Heart right ventricle (tissue), 16 donors: ENCODE measurements at regions not wholly inside any gene's neighbourhood (a gene's known extent, or its start where the extent isn't known, plus 50 kb on each side); places are given as distances from the start of the nearest gene placed in this dataset.

ENCODE experiments used
- ATAC-seq, 8 donors: fragments of 200-7000 bp; cut with Tn5 transposase; one replicate each; pipeline ENCODE4 v1.9.1; 2020; ENCODE audit warnings: mild to moderate bottlenecking in 8 of 8, moderate library complexity in 8 of 8, moderate number of reproducible peaks in 1 of 8
- DNase-seq, 2 donors: peaks; one replicate each; pipeline ENCODE4 v3.0.0-alpha.2; 2020
- H3K27ac ChIP-seq, 10 donors: fragments of 200-600 bp; sonication (generic) in 2 of 10; one replicate each; pipeline versions ENCODE4 v1.5.0 to v1.8.0; 2020 to 2022; ENCODE audit warnings: mild to moderate bottlenecking in 3 of 10
- H3K27me3 ChIP-seq, 7 donors: fragments of 200-600 bp; one replicate each; pipeline ENCODE4 v1.8.0; 2021 to 2022; ENCODE audit warnings: mild to moderate bottlenecking in 2 of 7
- H3K36me3 ChIP-seq, 9 donors: fragments of 200-600 bp; sonication (generic) in 1 of 9; one replicate each; pipeline versions ENCODE4 v1.5.0 to v1.8.0; 2020 to 2022; ENCODE audit warnings: mild to moderate bottlenecking in 2 of 9
- H3K4me1 ChIP-seq, 9 donors: fragments of 200-600 bp; sonication (generic) in 1 of 9; one replicate each; pipeline versions ENCODE4 v1.5.0 to v1.8.0; 2020 to 2022; ENCODE audit warnings: mild to moderate bottlenecking in 4 of 9
- H3K4me3 ChIP-seq, 10 donors: fragments of 200-600 bp; sonication (generic) in 2 of 10; one replicate each; pipeline versions ENCODE4 v1.5.0 to v1.8.0; 2020 to 2022; ENCODE audit warnings: mild to moderate bottlenecking in 7 of 10, moderate library complexity in 2 of 10
- H3K9me3 ChIP-seq, 11 donors: fragments of 200-600 bp in 10 of 11; sonication (generic) in 2 of 11; one replicate each; pipeline versions ENCODE4 v1.5.0 to v1.8.0; 2013 to 2022; ENCODE audit warnings: mild to moderate bottlenecking in 2 of 11, control low read depth in 1 of 11, moderate library complexity in 1 of 11
- WGBS, 2 donors: extraction: QIAGEN DNeasy Blood & Tissue Kit; methylation state at CpG; one replicate each; pipeline ENCODE4 v1.1.7; 2013; ENCODE audit warnings: inconsistent platforms in 1 of 2; 5-methylcytosine and 5-hydroxymethylcytosine counted together
- intact Hi-C, 10 donors: fragments of 100-400 bp; cut with DNase I; formaldehyde crosslinking; loops; one replicate each; pipeline versions ENCODE4 v1.11.1 to v1.14.2; 2022
- TF ChIP-seq, protein P1 (sequence below), 9 donors: fragments of 200-600 bp; sonication (generic) in 2 of 9; IDR thresholded peaks; one replicate each; pipeline versions ENCODE4 v1.5.0 to v1.8.0; 2021 to 2022; ENCODE audit warnings: antibody characterized with exemption in 9 of 9, mild to moderate bottlenecking in 5 of 9, moderate library complexity in 1 of 9
- donor health status: Arrhythmogenic right ventricular cardiomyopathy.
- donor health status: ischemic (EF 13 %, LVEDD 7.1; RV severe dilation, severe dysfunction).
- donor health status: healthy with polysubstance abuse.
- donor health status: DM: no; HTN: yes; CAD: no.
- donor health status: DM: no; HTN: no; CAD: no.
- donor health status: ischemic (EF 25% LVEDD 6.9; RV normal size, moderate dysfunction).
- donor health status: ischemic (EF 25% LVEDD 5.7; RV mildly dilated, moderate dysfunction).
- donor health status: healthy.
- donor health status: DM: yes; HTN: yes; CAD: no.
- donor health status: Ischemic cardiomyopathy.
- donor health status: ischemic (EF 35%, LVEDD 5.7; RV mildly dilated, moderate dysfunction).
- donor health status: nonischemic (EF 11% LVEDD 7.7; RV severe dilation, severe dysfunction).
- donor health status: DM: yes; HTN: yes; CAD: no.
- donor health status: PGD.
- donor health status: ischemic (EF 29% LVEDD 5.4; RV normal size, mild dysfunction).
- donor health status: nonischemic (EF 23%, LVEDD 6.1; RV moderate dilation, normal function).

DNA sequence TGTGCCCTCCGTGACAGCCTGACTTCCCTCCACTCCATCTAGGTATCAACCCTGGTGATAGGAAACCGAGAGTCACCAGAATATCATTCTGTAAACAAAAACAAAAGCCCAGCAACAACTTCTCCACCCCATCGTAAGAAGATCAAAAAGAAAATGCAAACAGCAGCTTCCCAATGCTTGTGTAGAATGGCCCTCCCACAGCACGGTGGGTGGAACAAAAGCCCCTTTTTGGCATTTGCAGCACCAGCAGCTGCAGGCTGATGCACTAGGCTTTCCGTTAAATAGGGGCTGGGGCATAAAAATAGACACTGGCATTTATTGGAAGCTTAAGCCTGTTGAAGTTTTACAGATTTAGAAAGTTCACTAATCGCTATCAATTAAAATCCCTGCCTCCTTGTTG lies 513.0 kb downstream of the GALR1 start:
- ATAC-seq = no peak
- H3K27me3 ChIP-seq = peaks cover 0 to 78% (median 29%) of the 10 kb centered on the region in 7 donors

DNA sequence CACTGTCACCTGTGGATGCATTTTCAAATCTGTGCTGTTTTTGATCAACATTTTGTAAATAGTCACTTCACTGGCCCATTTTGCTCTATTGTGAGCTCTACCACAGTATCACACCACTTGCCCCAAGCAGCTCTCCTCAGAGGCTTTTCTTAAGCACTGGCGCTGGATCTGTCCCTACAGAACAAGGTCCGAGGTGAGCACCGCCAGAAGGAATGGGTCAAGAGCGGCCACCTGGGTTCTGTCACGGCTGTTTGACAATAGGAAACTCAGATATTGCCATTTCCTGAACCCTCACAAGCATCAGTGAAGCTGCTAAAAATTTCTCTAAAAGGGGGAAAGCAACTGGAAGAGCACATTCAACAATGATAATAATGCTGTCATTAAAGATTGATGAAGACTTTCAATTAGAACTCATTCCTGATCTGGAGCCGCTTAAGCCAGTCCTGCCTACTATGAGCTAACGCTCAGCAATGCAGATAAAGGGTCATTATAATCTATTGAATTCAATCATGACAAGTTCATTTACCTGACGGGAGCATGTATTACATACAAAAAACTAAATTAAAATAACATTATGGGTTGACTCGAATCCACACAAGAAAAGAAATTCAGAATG lies 514.0 kb downstream of the GALR1 start:
- no peak for ATAC-seq
- WGBS, 2 donors = 30 to 32% methylated on average over 9 of the region's 9 CpGs
- Histone ChIP-seq H3K4me1 (no peaks in the 10 kb centered on the region), H3K9me3 (no peaks in the 10 kb centered on the region), H3K27me3 (peaks cover 0 to 69% (median 29%) of the 10 kb centered on the region in 7 donors), H3K4me3 (no peak overlapping the region), H3K36me3 (no peaks in the 10 kb centered on the region), H3K27ac (no peak overlapping the region)
- intact Hi-C loops = no loop called here
- TF ChIP-seq, protein P1, sequence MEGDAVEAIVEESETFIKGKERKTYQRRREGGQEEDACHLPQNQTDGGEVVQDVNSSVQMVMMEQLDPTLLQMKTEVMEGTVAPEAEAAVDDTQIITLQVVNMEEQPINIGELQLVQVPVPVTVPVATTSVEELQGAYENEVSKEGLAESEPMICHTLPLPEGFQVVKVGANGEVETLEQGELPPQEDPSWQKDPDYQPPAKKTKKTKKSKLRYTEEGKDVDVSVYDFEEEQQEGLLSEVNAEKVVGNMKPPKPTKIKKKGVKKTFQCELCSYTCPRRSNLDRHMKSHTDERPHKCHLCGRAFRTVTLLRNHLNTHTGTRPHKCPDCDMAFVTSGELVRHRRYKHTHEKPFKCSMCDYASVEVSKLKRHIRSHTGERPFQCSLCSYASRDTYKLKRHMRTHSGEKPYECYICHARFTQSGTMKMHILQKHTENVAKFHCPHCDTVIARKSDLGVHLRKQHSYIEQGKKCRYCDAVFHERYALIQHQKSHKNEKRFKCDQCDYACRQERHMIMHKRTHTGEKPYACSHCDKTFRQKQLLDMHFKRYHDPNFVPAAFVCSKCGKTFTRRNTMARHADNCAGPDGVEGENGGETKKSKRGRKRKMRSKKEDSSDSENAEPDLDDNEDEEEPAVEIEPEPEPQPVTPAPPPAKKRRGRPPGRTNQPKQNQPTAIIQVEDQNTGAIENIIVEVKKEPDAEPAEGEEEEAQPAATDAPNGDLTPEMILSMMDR (IDR thresholded peaks at IDR 0.05) = no peak
- DNase-seq = no peak

More for the DNA sequence above, 513.0 kb downstream of the GALR1 start:
- H3K4me1 ChIP-seq = no peaks in the 10 kb centered on the region
- H3K4me3 ChIP-seq = no peak overlapping the region
- WGBS, 2 donors = 15 to 17% methylated on average over 6 of the region's 6 CpGs
- H3K9me3 ChIP-seq = no peaks in the 10 kb centered on the region
- intact Hi-C loops = no loop called here
- H3K27ac ChIP-seq = no peak overlapping the region
- H3K36me3 ChIP-seq = no peaks in the 10 kb centered on the region
- TF ChIP-seq, protein P1 (IDR thresholded peaks at IDR 0.05) = no peak
- DNase-seq = no peak

DNA sequence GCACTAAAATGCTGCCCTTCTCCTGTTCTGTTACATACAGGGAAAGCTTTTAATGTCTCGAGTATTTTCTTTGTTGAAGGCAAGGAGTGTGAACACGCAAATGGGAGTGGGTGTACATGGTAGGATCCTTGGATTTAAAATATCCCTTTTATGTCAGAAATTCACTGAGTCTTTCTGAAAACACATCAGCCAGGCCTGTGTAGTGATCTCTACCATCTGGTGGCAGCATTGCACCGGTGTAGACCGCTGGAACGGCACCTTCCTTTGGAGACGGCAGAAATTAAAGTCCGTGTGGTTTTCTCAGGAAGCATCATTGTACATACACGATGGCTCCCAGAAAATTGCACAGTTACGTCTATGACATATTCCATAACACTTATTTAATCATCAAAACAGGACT lies 515.8 kb downstream of the GALR1 start:
- Histone ChIP-seq H3K27ac (no peak overlapping the region), H3K36me3 (no peaks in the 10 kb centered on the region), H3K27me3 (peaks cover 0 to 59% (median 29%) of the 10 kb centered on the region in 7 donors), H3K4me1 (no peaks in the 10 kb centered on the region), H3K4me3 (no peak overlapping the region), H3K9me3 (no peaks in the 10 kb centered on the region)
- WGBS, 2 donors = 8 to 18% methylated on average over 9 of the region's 9 CpGs
- intact Hi-C loops = no loop called here
- DNase-seq = no peak
- TF ChIP-seq, protein P1 (IDR thresholded peaks at IDR 0.05) = peak; percentile 9 to 57 (median 43)
- ATAC-seq = no peak

DNA sequence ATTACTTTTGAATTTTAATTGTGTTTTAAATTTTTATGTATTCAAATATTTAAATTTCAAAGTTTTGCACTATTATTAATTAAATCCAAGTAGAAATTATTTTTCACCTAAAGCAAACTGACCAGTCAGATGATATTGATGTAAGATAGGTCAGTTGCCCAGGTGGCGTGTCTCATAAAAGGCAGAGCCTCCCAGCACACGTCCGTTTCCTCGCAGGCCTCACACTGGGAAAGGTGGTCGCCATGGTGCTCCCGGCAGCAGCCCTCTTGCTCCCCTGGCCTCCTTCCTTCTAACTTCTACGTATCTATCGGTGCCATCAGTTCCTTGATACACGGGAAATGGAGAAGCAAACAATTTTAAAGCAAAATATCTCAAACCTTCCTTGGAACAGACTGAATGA lies 516.8 kb downstream of the GALR1 start:
- TF ChIP-seq, protein P1 (IDR thresholded peaks at IDR 0.05) = no peak
- 77 to 79% methylated on average over 9 of the region's 9 CpGs for WGBS, 2 donors
- DNase-seq (no peak), ATAC-seq (no peak)
- H3K4me3 ChIP-seq = no peak overlapping the region
- intact Hi-C loops = no loop called here
- peaks cover 0 to 52% (median 31%) of the 10 kb centered on the region in 7 donors for H3K27me3 ChIP-seq
- H3K4me1 ChIP-seq = no peaks in the 10 kb centered on the region
- no peaks in the 10 kb centered on the region for H3K9me3 ChIP-seq
- no peak overlapping the region for H3K27ac ChIP-seq
- no peaks in the 10 kb centered on the region for H3K36me3 ChIP-seq
